Muscle of leg (tissue), 3 donors: ENCODE measurements at regions not wholly inside any gene's neighbourhood (a gene's known extent, or its start where the extent isn't known, plus 50 kb on each side); places are given as distances from the start of the nearest gene placed in this dataset.
"Not testable (repeated sequence)": the region's sequence is repeated elsewhere in the genome, so short reads cannot be mapped to it uniquely, and the experiment has no call there.

Experiments
- DNase-seq: peaks from one replicate; pipeline ENCODE4 v3.0.0; 2013
- H3K27ac ChIP-seq: one replicate; pipeline ENCODE4 v1.5.1; 2013; ENCODE audit warnings: mild to moderate bottlenecking, low read length, control low read depth
- H3K27me3 ChIP-seq: one replicate; pipeline ENCODE4 v1.6.1; 2013; ENCODE audit warnings: low read length; ENCODE audit not compliant: control insufficient read depth, insufficient read depth
- H3K36me3 ChIP-seq: one replicate; pipeline ENCODE4 v1.6.1; 2013; ENCODE audit warnings: low read length; ENCODE audit not compliant: control insufficient read depth, insufficient read depth
- H3K4me1 ChIP-seq: one replicate; pipeline ENCODE4 v1.6.1; 2013; ENCODE audit warnings: low read length; ENCODE audit not compliant: control insufficient read depth, insufficient read depth
- H3K4me3 ChIP-seq: one replicate; pipeline ENCODE4 v1.5.1; 2013; ENCODE audit warnings: low read length, control low read depth
- H3K9me3 ChIP-seq: replicated peaks from 2 replicates; pipeline ENCODE4 v1.6.1; 2013; ENCODE audit warnings: low read depth, low read length; ENCODE audit not compliant: control insufficient read depth
- WGBS: methylation state at CpG from one replicate; pipeline ENCODE4 v1.1.5; 2013; ENCODE audit warnings: missing lambda C conversion rate; ENCODE audit not compliant: insufficient coverage; 5-methylcytosine and 5-hydroxymethylcytosine counted together

- H3K9me3 ChIP-seq, result no peaks in the 10 kb centered on the region
- H3K4me3 ChIP-seq, result no peak overlapping the region
- 33% methylated on average over 2 of the region's 6 CpGs for WGBS
- H3K27ac ChIP-seq, result peak overlapping the region; percentile 85
- H3K27me3 ChIP-seq, result no peaks in the 10 kb centered on the region
- peaks cover 21% of the 10 kb centered on the region for H3K36me3 ChIP-seq
- peaks cover 8% of the 10 kb centered on the region for H3K4me1 ChIP-seq
- peak; percentile 95 for DNase-seq
Observed at GRCh38 chr3:130569461-130570365, 52.7 kb downstream of the COL6A6 start.

- no CpG with 5 or more reads among the region's 2 CpGs for WGBS
- Histone ChIP-seq H3K9me3 (no peaks in the 10 kb centered on the region), H3K27ac (peak overlapping the region; percentile 54), H3K27me3 (no peaks in the 10 kb centered on the region), H3K4me1 (peaks cover 8% of the 10 kb centered on the region), H3K36me3 (peaks cover 14% of the 10 kb centered on the region), H3K4me3 (no peak overlapping the region)
- DNase-seq, result peak; percentile 79
Observed at GRCh38 chr3:130572769-130573168, 55.8 kb downstream of the COL6A6 start.

DNA sequence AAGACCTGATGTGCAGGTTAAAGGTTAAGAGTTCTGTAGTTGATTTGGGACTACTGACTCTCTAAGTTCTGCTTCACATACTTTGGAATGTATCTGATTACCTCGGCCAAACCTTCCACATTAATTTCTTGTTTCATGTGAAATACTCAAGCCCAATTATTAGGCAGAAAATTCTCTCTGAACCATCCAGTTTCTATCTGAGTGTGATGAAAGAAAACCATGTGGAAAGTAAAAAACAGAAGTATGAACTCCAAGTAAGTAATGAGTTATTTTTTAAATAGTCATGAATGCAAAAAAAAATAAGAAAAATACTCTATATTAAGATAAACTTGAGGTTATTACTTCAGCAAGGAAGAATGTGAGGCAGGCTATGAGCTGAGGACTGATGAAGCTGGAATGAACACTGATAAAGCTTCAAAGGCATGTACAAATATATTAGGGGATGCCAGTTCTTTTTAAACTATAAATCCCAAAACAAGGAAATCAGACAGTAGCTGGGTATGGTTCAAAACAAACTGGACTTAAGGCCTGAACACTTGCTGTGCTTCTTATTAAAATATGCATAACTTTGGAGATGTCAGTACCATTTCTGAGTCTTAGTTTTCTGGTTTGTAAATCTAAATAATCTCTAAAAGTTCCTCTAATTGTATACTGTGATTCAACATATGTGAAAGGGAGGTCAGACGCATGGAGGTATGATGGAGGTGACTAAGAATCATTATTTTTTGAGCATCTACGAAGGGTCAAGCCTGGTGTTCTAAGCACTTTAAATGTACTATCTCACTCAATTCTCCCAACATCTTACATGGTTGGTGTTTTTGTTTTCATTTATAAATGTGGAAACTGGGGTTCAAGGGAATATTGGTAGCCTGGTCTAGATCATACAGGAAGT is 59.6 kb downstream of the COL6A6 start:
- no peak overlapping the region for H3K27ac ChIP-seq
- no CpG with 5 or more reads among the region's 3 CpGs for WGBS
- H3K4me1 ChIP-seq, result peaks cover 1% of the 10 kb centered on the region
- H3K9me3 ChIP-seq, result no peaks in the 10 kb centered on the region
- DNase-seq, result no peak
- H3K4me3 ChIP-seq, result no peak overlapping the region
- peaks cover 11% of the 10 kb centered on the region for H3K36me3 ChIP-seq
- H3K27me3 ChIP-seq, result no peaks in the 10 kb centered on the region

DNA sequence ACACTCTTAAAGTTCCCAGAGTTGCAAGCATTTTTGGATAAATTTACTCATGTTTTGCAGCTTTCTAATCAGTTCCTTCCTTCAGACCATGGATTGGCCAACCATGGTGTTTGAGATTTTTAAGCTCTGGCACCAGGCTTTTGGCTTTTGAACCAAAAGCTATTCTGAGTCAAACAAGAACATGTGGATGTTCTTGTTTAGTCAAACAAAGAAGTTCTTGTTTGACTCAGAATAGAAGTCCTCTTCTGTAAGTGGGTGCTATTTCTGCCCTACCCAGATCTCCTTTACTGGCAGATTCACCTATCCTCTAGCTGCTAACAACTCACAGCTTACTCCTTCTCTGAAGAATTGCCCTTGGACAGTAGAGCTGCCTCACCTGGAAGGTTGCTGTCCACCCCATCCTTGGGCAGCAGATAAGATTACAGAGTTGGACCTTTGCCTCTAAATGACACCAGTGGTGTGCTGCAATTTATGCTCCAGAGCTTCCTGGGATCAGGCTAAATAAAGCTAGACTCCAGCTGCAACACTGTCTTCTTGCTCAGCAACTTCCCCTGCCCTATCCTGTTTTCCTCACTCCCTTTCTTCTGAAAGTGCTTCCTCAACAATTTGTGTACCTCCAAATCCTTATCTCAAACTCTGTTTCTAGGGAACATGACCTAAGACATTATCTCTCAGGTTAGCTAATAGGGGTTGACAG is 65.6 kb downstream of the COL6A6 start:
- Histone ChIP-seq H3K9me3 (no peaks in the 10 kb centered on the region), H3K27ac (no peak overlapping the region), H3K36me3 (peaks cover 10% of the 10 kb centered on the region), H3K27me3 (no peaks in the 10 kb centered on the region), H3K4me3 (no peak overlapping the region), H3K4me1 (no peaks in the 10 kb centered on the region)
- no peak for DNase-seq

- DNase-seq, H3K27me3 ChIP-seq: not testable (repeated sequence)
- no CpG with 5 or more reads among the region's 1 CpG for WGBS
Observed at GRCh38 chr3:130594749-130595148, 77.8 kb downstream of the COL6A6 start.

DNA sequence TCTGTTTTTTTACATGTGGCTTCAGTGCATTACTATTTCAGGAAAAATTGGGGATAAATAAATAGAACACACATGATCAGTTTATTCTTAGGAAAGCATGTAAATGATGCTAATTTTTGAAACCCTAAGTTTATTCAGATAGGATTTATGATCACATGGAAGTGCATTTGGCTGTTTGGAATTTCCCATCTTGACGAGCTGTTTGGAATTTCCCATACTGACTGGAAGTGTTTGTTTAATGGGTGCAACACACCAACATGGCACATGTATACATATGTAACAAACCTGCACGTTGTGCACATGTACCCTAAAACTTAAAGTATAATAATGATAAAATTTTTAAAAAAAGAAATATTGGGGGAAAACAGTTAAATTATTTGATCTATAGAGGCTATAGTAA is 79.5 kb downstream of the COL6A6 start:
- no peak for DNase-seq
- H3K9me3 ChIP-seq, result no peaks in the 10 kb centered on the region
- WGBS, result no CpG with 5 or more reads among the region's 2 CpGs
- H3K4me1 ChIP-seq, result no peaks in the 10 kb centered on the region
- H3K27me3 ChIP-seq, result no peaks in the 10 kb centered on the region
- H3K27ac ChIP-seq, result no peak overlapping the region
- H3K4me3 ChIP-seq, result no peak overlapping the region
- H3K36me3 ChIP-seq, result peaks cover 15% of the 10 kb centered on the region

More at GRCh38 chr3:130594749-130595148, 77.8 kb downstream of the COL6A6 start:
- not testable (repeated sequence) for H3K4me3 ChIP-seq, H3K27ac ChIP-seq, H3K9me3 ChIP-seq, H3K4me1 ChIP-seq
- peaks cover 14% of the 10 kb centered on the region for H3K36me3 ChIP-seq

- peak; percentile 90 for DNase-seq
- Histone ChIP-seq H3K4me1 (peaks cover 4% of the 10 kb centered on the region), H3K36me3 (peaks cover 11% of the 10 kb centered on the region), H3K27ac (peak overlapping the region; percentile 72), H3K4me3 (no peak overlapping the region), H3K27me3 (no peaks in the 10 kb centered on the region), H3K9me3 (peaks cover 2% of the 10 kb centered on the region)
- no CpG with 5 or more reads among the region's 4 CpGs for WGBS
Observed at GRCh38 chr3:130601442-130601971, 84.5 kb downstream of the COL6A6 start.

DNA sequence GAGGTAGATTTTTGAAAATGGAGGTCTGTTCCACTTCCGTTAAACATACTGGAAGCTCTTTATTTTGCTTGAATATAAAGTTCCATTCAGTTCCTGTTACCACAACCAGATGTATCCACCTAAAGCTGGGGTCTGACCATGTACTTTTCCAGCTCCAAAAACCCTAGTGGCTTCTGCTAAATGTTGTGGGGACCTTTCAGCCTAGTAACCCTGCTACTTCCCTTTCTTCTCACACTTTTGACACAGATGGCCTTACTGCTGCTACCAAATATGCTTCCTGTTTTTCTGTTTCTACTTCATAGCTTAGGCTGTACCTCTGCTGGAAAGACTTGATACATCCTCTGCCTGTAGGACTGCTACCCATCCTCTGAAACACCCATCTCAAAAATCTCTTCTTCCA is 87.8 kb downstream of the COL6A6 start:
- no CpG with 5 or more reads among the region's 1 CpG for WGBS
- no peaks in the 10 kb centered on the region for H3K27me3 ChIP-seq
- no peak overlapping the region for H3K4me3 ChIP-seq
- H3K27ac ChIP-seq, result no peak overlapping the region
- DNase-seq, result no peak
- H3K9me3 ChIP-seq, result peaks cover 8% of the 10 kb centered on the region
- peaks cover 3% of the 10 kb centered on the region for H3K36me3 ChIP-seq
- H3K4me1 ChIP-seq, result peaks cover 13% of the 10 kb centered on the region

- Histone ChIP-seq H3K36me3 (peaks cover 5% of the 10 kb centered on the region), H3K9me3 (peaks cover 8% of the 10 kb centered on the region), H3K27ac (no peak overlapping the region), H3K27me3 (no peaks in the 10 kb centered on the region), H3K4me1 (peaks cover 13% of the 10 kb centered on the region), H3K4me3 (no peak overlapping the region)
- peak; percentile 81 for DNase-seq
Observed at GRCh38 chr3:130606336-130606735, 89.4 kb downstream of the COL6A6 start.
